Neuronal stem cell (in vitro differentiated cells): ENCODE measurements at regions not wholly inside any gene's neighbourhood (a gene's known extent, or its start where the extent isn't known, plus 50 kb on each side); places are given as distances from the start of the nearest gene placed in this dataset.
"Not testable (repeated sequence)": the region's sequence is repeated elsewhere in the genome, so short reads cannot be mapped to it uniquely, and the experiment has no call there.

Experiments used
- DNase-seq: peaks from one replicate; pipeline ENCODE4 v3.0.0-alpha.2; 2013; ENCODE audit warnings: low spot score
- H2AFZ ChIP-seq: one replicate; pipeline ENCODE4 v1.6.1; 2013; ENCODE audit warnings: mild to moderate bottlenecking, low read length, inconsistent platforms
- H2AK5ac ChIP-seq: 2 replicates; pipeline ENCODE4 v1.6.1; 2013; ENCODE audit warnings: low read depth, mild to moderate bottlenecking, inconsistent platforms, low read length, moderate library complexity, mixed read lengths
- H2BK120ac ChIP-seq: 2 replicates; pipeline ENCODE4 v1.6.1; 2013; ENCODE audit warnings: low read depth, mild to moderate bottlenecking, inconsistent platforms, low read length, moderate library complexity, mixed read lengths
- H2BK12ac ChIP-seq: one replicate; pipeline ENCODE4 v1.6.1; 2013; ENCODE audit warnings: low read length, inconsistent platforms
- H2BK15ac ChIP-seq: 2 replicates; pipeline ENCODE4 v1.6.1; 2013; ENCODE audit warnings: mild to moderate bottlenecking, low read length, inconsistent platforms, mixed read lengths
- H2BK5ac ChIP-seq: one replicate; pipeline ENCODE4 v1.6.1; 2013; ENCODE audit warnings: inconsistent platforms, mild to moderate bottlenecking, low read length, moderate library complexity
- H3K14ac ChIP-seq: one replicate; pipeline ENCODE4 v1.6.1; 2013; ENCODE audit warnings: low read length, inconsistent platforms
- H3K18ac ChIP-seq: 2 replicates; pipeline ENCODE4 v1.6.1; 2013; ENCODE audit warnings: low read length, inconsistent platforms
- H3K23ac ChIP-seq: 2 replicates; pipeline ENCODE4 v1.6.1; 2013; ENCODE audit warnings: low read depth, mild to moderate bottlenecking, mixed read lengths, low read length, inconsistent platforms; ENCODE audit not compliant: poor library complexity
- H3K27ac ChIP-seq: replicated peaks from 3 replicates; pipeline ENCODE4 v1.5.1; 2013; ENCODE audit warnings: low read length, inconsistent platforms
- H3K27me3 ChIP-seq, 3 experiments: 2 replicates each; pipeline ENCODE4 v1.6.1; 2013; ENCODE audit warnings: low read length in 3 of 3, mild to moderate bottlenecking in 2 of 3, inconsistent platforms in 1 of 3, low read depth in 1 of 3, mixed read lengths in 1 of 3, moderate library complexity in 1 of 3; ENCODE audit not compliant: control insufficient read depth in 3 of 3, insufficient read depth in 3 of 3
- H3K36me3 ChIP-seq, 2 donors: replicated peaks in 1 of 2; 2 replicates each; pipeline ENCODE4 v1.6.1; 2013; ENCODE audit warnings: low read length in 2 of 2; ENCODE audit not compliant: control insufficient read depth in 2 of 2, insufficient read depth in 2 of 2
- H3K4ac ChIP-seq: 2 replicates; pipeline ENCODE4 v1.6.1; 2013; ENCODE audit warnings: inconsistent platforms, mild to moderate bottlenecking, low read length, moderate library complexity
- H3K4me1 ChIP-seq, 2 donors: 1 replicate in 1 of 2; 2 replicates in 1 of 2; pipeline ENCODE4 v1.6.1; 2013; ENCODE audit warnings: low read length in 2 of 2, low read depth in 1 of 2; ENCODE audit not compliant: control insufficient read depth in 2 of 2, insufficient read depth in 1 of 2
- H3K4me2 ChIP-seq: one replicate; pipeline ENCODE4 v1.6.1; 2013; ENCODE audit warnings: mild to moderate bottlenecking, low read length, inconsistent platforms; ENCODE audit not compliant: insufficient read depth, poor library complexity, severe bottlenecking
- H3K4me3 ChIP-seq, 2 donors: 2 replicates each; pipeline ENCODE4 v1.5.1; 2013; ENCODE audit warnings: low read length in 2 of 2, mild to moderate bottlenecking in 2 of 2, inconsistent platforms in 1 of 2, moderate library complexity in 1 of 2
- H3K79me1 ChIP-seq: one replicate; pipeline ENCODE4 v1.6.1; 2013; ENCODE audit warnings: low read depth, mild to moderate bottlenecking, inconsistent platforms, low read length, moderate library complexity
- H3K9ac ChIP-seq: one replicate; pipeline ENCODE4 v1.6.1; 2013; ENCODE audit warnings: mild to moderate bottlenecking, low read depth, low read length, inconsistent platforms; ENCODE audit not compliant: poor library complexity
- H3K9me3 ChIP-seq, 2 donors: replicated peaks in 1 of 2; 2 replicates each; pipeline versions ENCODE3 to v1.6.1; 2013; ENCODE audit warnings: low read length in 2 of 2, mild to moderate bottlenecking in 2 of 2, inconsistent platforms in 1 of 2, low read depth in 1 of 2, mixed read lengths in 1 of 2, moderate library complexity in 1 of 2; ENCODE audit not compliant: control insufficient read depth in 2 of 2, insufficient read depth in 1 of 2
- H4K8ac ChIP-seq: one replicate; pipeline ENCODE4 v1.6.1; 2013; ENCODE audit warnings: low read depth, mild to moderate bottlenecking, inconsistent platforms, low read length, moderate library complexity
- H4K91ac ChIP-seq: one replicate; pipeline ENCODE4 v1.6.1; 2013; ENCODE audit warnings: low read length, low read depth, mild to moderate bottlenecking, inconsistent platforms; ENCODE audit not compliant: poor library complexity
- WGBS, 2 donors: extraction: QIAGEN DNeasy Blood & Tissue Kit; methylation state at CpG; one replicate each; pipeline ENCODE4 v1.1.7; 2013; ENCODE audit warnings: missing lambda C conversion rate in 2 of 2, mixed read lengths in 1 of 2; ENCODE audit not compliant: insufficient read length in 2 of 2, insufficient replicate concordance in 1 of 2; ENCODE audit errors: extremely low coverage in 2 of 2; 5-methylcytosine and 5-hydroxymethylcytosine counted together

DNA sequence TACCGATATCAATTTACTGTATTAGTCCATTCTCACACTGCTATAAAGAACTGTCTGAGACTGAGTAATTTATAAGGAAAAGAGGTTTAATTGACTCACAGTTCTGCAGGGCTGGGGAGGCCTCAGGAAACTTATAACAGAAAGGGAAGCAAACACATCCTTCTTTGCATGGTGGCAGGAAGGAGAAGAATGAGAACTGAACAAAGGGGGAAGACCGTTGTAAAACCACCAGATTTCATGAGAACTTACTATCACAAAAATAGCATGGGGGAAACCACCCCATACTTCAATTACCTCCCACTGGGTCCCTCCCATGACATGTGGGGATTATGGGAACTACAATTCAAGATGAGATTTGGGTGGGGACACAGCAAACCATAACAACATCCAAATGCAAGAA, 239.7 kb downstream of the SQOR start:
- not testable (repeated sequence) for H3K4me3 ChIP-seq, H3K23ac ChIP-seq, H3K9me3 ChIP-seq, H3K27me3 ChIP-seq, H2BK120ac ChIP-seq, H2BK5ac ChIP-seq, H3K18ac ChIP-seq, H3K4me1 ChIP-seq, H4K91ac ChIP-seq, DNase-seq, H3K27ac ChIP-seq, H3K4me2 ChIP-seq, H3K4ac ChIP-seq, H2BK12ac ChIP-seq, H2AFZ ChIP-seq, H3K79me1 ChIP-seq, H2AK5ac ChIP-seq, H3K36me3 ChIP-seq, H3K14ac ChIP-seq, H3K9ac ChIP-seq, H2BK15ac ChIP-seq, H4K8ac ChIP-seq
- WGBS, 2 donors, result no CpG with 5 or more reads among the region's 2 CpGs

DNA sequence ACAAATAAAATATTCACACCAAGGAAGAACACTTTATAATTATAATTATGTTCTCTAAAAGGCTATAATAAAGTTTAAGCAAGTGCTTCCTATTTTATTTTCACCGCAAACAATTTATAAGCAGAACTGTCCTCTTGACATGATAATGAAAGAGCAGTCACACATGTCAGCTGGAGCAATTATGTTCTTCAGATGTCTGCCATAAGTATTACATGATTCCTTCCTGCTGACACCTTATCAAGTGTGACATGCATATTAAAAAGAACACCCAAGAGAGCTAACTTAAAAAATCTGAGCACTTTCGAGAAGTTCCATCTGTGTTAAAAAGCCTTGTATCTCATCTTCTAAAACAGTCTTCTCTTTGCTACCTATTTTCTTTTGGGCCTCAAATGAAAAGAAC, 249.5 kb downstream of the SQOR start:
- Histone ChIP-seq H3K27ac (no peak overlapping the region), H4K8ac (no peak overlapping the region), H3K9ac (no peak overlapping the region), H3K9me3 (no peaks in the 10 kb centered on the region), H3K4ac (no peak overlapping the region), H3K27me3 (no peaks in the 10 kb centered on the region), H3K14ac (no peak overlapping the region), H2BK5ac (no peak overlapping the region), H3K23ac (no peak overlapping the region), H2BK12ac (no peak overlapping the region), H3K4me2 (no peak overlapping the region), H2BK15ac (no peak overlapping the region), H3K79me1 (no peaks in the 10 kb centered on the region), H3K18ac (no peak overlapping the region), H4K91ac (no peak overlapping the region), H3K4me3 (no peak overlapping the region), H2BK120ac (no peak overlapping the region), H2AK5ac (no peak overlapping the region), H3K36me3 (no peaks in the 10 kb centered on the region), H2AFZ (no peak overlapping the region), H3K4me1 (no peaks in the 10 kb centered on the region)
- no CpG with 5 or more reads among the region's 2 CpGs for WGBS, 2 donors
- DNase-seq, result no peak

DNA sequence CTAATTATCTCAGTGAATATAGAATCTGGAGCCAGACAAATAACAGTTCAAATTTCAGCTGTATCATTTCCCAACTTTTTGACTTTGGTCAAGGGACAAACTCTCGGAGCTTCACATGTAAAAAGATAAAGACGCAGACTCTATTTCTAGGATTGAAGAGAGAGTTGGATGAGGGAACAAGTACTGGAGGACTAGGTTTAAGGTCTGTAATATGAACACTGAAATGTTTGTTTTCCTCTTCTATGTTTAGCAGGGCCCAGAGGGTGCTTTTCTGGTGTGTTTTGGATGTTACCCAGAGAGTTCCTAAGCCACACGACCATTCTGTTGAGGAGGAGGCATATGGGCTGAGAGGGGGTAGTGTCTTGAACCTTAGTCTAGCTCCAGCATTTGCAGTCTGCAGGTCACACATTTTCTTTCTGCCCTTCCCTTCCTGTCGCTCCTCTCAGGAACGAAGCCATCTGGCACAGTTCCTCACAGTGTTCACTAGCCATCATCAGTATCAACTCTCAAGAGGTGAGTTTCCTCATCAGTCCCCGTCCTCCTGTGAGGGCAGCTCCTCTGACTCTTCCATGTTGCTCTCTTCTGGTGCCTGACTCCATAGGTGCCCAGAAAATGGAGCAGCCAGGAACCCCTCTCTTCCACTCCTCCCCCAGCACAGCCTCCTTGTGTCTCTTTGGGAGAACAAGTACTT, 250.1 kb downstream of the SQOR start:
- no peaks in the 10 kb centered on the region for H3K36me3 ChIP-seq
- WGBS, 2 donors, result no CpG with 5 or more reads among the region's 6 CpGs

DNA sequence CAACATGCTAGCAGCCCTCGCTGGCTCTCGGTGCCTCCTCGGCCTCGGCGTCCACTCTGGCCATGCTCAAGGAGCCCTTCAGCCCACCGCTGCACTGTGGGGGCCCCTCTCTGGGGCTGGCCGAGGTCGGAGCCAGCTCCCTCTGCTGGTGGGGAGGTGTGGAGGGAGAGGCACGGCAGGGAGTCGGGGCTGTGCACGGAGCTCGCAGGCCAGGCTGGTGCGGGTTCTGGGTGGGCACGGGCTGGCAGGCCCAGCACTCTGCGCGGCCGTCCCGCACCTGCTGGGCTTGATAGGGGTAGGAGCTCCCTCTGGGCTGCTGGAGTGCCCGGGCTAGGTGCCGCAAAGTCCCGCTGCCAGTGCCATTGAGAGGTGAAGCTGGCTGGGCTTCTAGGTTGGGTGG, 251.0 kb downstream of the SQOR start:
- no CpG with 5 or more reads among the region's 21 CpGs for WGBS, 2 donors
- no peaks in the 10 kb centered on the region for H3K9me3 ChIP-seq
- H2AFZ ChIP-seq, result no peak overlapping the region

More for the DNA sequence above, 250.1 kb downstream of the SQOR start:
- Histone ChIP-seq H3K4me2 (no peak overlapping the region), H3K27me3 (no peaks in the 10 kb centered on the region), H2AK5ac (no peak overlapping the region), H2AFZ (no peak overlapping the region), H3K4ac (no peak overlapping the region), H3K23ac (no peak overlapping the region), H3K27ac (no peak overlapping the region), H4K91ac (no peak overlapping the region), H2BK5ac (no peak overlapping the region), H3K14ac (no peak overlapping the region), H3K18ac (no peak overlapping the region), H2BK12ac (no peak overlapping the region), H3K9me3 (no peaks in the 10 kb centered on the region), H3K9ac (no peak overlapping the region), H2BK120ac (no peak overlapping the region), H3K79me1 (no peaks in the 10 kb centered on the region), H4K8ac (no peak overlapping the region), H3K4me1 (no peaks in the 10 kb centered on the region), H3K4me3 (no peak overlapping the region), H2BK15ac (no peak overlapping the region)
- no peak for DNase-seq

More for the DNA sequence above, 251.0 kb downstream of the SQOR start:
- Histone ChIP-seq H3K79me1 (no peaks in the 10 kb centered on the region), H3K4ac (no peak overlapping the region), H2BK120ac (no peak overlapping the region), H3K4me2 (no peak overlapping the region), H3K36me3 (no peaks in the 10 kb centered on the region), H3K14ac (no peak overlapping the region), H2AK5ac (no peak overlapping the region), H4K8ac (no peak overlapping the region), H3K18ac (no peak overlapping the region), H2BK5ac (no peak overlapping the region), H3K4me3 (no peak overlapping the region), H3K9ac (no peak overlapping the region), H2BK12ac (no peak overlapping the region), H4K91ac (no peak overlapping the region), H3K4me1 (no peaks in the 10 kb centered on the region), H2BK15ac (no peak overlapping the region), H3K23ac (no peak overlapping the region), H3K27ac (no peak overlapping the region), H3K27me3 (no peaks in the 10 kb centered on the region)
- no peak for DNase-seq
